Medulla oblongata (tissue), 1 donor: ENCODE measurements at regions not wholly inside any gene's neighbourhood (a gene's known extent, or its start where the extent isn't known, plus 50 kb on each side); places are given as distances from the start of the nearest gene placed in this dataset.

Experiments used
- DNase-seq: peaks from one replicate; pipeline ENCODE4 v3.0.0-alpha.2; 2015; ENCODE audit errors: extremely low spot score

- DNase-seq, result no peak
These were observed 389.1 kb downstream of the HTR1B start for GRCh38 chr6:77074037-77074713.

- DNase-seq, result no peak
These were observed 389.9 kb downstream of the HTR1B start for GRCh38 chr6:77073410-77073760.

- no peak for DNase-seq
These were observed 390.4 kb downstream of the HTR1B start for GRCh38 chr6:77072694-77073409.

- no peak for DNase-seq
These were observed 399.8 kb downstream of the HTR1B start for GRCh38 chr6:77063494-77063893.

- DNase-seq, result no peak
These were observed 407.6 kb downstream of the HTR1B start for GRCh38 chr6:77055711-77056110.

GRCh38 chr6:77040568-77041195, 422.6 kb downstream of the HTR1B start:
- DNase-seq, result no peak

- no peak for DNase-seq
These were observed 424.5 kb downstream of the HTR1B start for GRCh38 chr6:77038807-77039206.

- DNase-seq, result no peak
These were observed 425.9 kb downstream of the HTR1B start for GRCh38 chr6:77037439-77037838.

GRCh38 chr6:77036400-77036799, 426.9 kb downstream of the HTR1B start:
- DNase-seq, result no peak

GRCh38 chr6:77034161-77034560, 429.1 kb downstream of the HTR1B start:
- DNase-seq, result no peak

GRCh38 chr6:77030929-77031674, 432.2 kb downstream of the HTR1B start:
- DNase-seq, result no peak

- DNase-seq, result no peak
These were observed 436.9 kb downstream of the HTR1B start for GRCh38 chr6:77026341-77026740.

GRCh38 chr6:77025736-77026223, 437.5 kb downstream of the HTR1B start:
- DNase-seq, result no peak

GRCh38 chr6:77021778-77022177, 441.5 kb downstream of the HTR1B start:
- no peak for DNase-seq

- no peak for DNase-seq
These were observed 442.1 kb downstream of the HTR1B start for GRCh38 chr6:77021232-77021631.

- DNase-seq, result no peak
These were observed 444.2 kb downstream of the HTR1B start for GRCh38 chr6:77019081-77019480.

GRCh38 chr6:77017537-77017936, 445.8 kb downstream of the HTR1B start:
- no peak for DNase-seq

- no peak for DNase-seq
These were observed 447.9 kb downstream of the HTR1B start for GRCh38 chr6:77015350-77015749.

GRCh38 chr6:77011929-77012545, 451.3 kb downstream of the HTR1B start:
- DNase-seq, result no peak

GRCh38 chr6:77010931-77011542, 452.3 kb downstream of the HTR1B start:
- no peak for DNase-seq

- no peak for DNase-seq
These were observed 470.7 kb downstream of the HTR1B start for GRCh38 chr6:76992553-76992952.
